ENCODE measurements at regions not wholly inside any gene's neighbourhood (a gene's known extent, or its start where the extent isn't known, plus 50 kb on each side); places are given as distances from the start of the nearest gene placed in this dataset.

GRCh38 chr4:163582703-163583102 lies 88.2 kb downstream of the TMA16 start:
- peaks cover 2% of the 10 kb centered on the region for H3K27me3 Mint-ChIP-seq
- intact Hi-C loops (cut with micrococcal nuclease): no loop called here
- H3K27ac Mint-ChIP-seq: no peak overlapping the region
- POLR2A ChIA-PET: no interaction called here
- CTCF ChIA-PET: no interaction called here
- DNase-seq: no peak
- no peaks in the 10 kb centered on the region for H3K36me3 Mint-ChIP-seq
- H3K4me3 Mint-ChIP-seq: no peak overlapping the region
- no peaks in the 10 kb centered on the region for H3K4me1 Mint-ChIP-seq (ENCODE audit: low read depth)
- peaks cover under 1% of the 10 kb centered on the region for H3K9me3 Mint-ChIP-seq

- Mint-ChIP-seq H3K4me3 (no peak overlapping the region), H3K4me1 (ENCODE audit: low read depth) (peaks cover 8% of the 10 kb centered on the region), H3K27me3 (no peaks in the 10 kb centered on the region), H3K27ac (no peak overlapping the region), H3K36me3 (peaks cover 2% of the 10 kb centered on the region), H3K9me3 (no peaks in the 10 kb centered on the region)
- intact Hi-C loops (cut with micrococcal nuclease): no loop called here
- ChIA-PET POLR2A (no interaction called here), CTCF (interaction anchor here (1.0 to 1.6 kb wide), 2 partner anchors 32 to 93 kb away, joined by 3 to 4 read pairs; no protein-coding TSS in a partner anchor)
- no peak for DNase-seq
Measured at GRCh38 chr4:163587867-163588266, 93.4 kb downstream of the TMA16 start.

GRCh38 chr4:163588532-163588931 lies 94.0 kb downstream of the TMA16 start:
- H3K4me3 Mint-ChIP-seq: no peak overlapping the region
- ChIA-PET CTCF (interaction anchor here (1.6 kb wide), 1 partner anchor 33 kb away, joined by 4 read pairs; no protein-coding TSS in a partner anchor), POLR2A (no interaction called here)
- no peaks in the 10 kb centered on the region for H3K27me3 Mint-ChIP-seq
- no peaks in the 10 kb centered on the region for H3K9me3 Mint-ChIP-seq
- no peak overlapping the region for H3K27ac Mint-ChIP-seq
- no peak for DNase-seq
- intact Hi-C loops (cut with micrococcal nuclease): no loop called here
- peaks cover 2% of the 10 kb centered on the region for H3K36me3 Mint-ChIP-seq
- H3K4me1 Mint-ChIP-seq (ENCODE audit: low read depth): peaks cover 8% of the 10 kb centered on the region

- DNase-seq: no peak
- ChIA-PET POLR2A (no interaction called here), CTCF (interaction anchor here (0.6 to 0.7 kb wide), 2 partner anchors 112 to 959 kb away, joined by 3 to 5 read pairs; no protein-coding TSS in a partner anchor)
- no peak overlapping the region for H3K27ac Mint-ChIP-seq
- H3K4me3 Mint-ChIP-seq: no peak overlapping the region
- H3K9me3 Mint-ChIP-seq: no peaks in the 10 kb centered on the region
- peaks cover 8% of the 10 kb centered on the region for H3K4me1 Mint-ChIP-seq (ENCODE audit: low read depth)
- no peaks in the 10 kb centered on the region for H3K27me3 Mint-ChIP-seq
- intact Hi-C loops (cut with micrococcal nuclease): no loop called here
- peaks cover 2% of the 10 kb centered on the region for H3K36me3 Mint-ChIP-seq
Measured at GRCh38 chr4:163590103-163590502, 95.6 kb downstream of the TMA16 start.

- CTCF ChIA-PET: interaction anchor here (0.6 kb wide), 1 partner anchor 113 kb away, joined by 5 read pairs; no protein-coding TSS in a partner anchor
- peaks cover 8% of the 10 kb centered on the region for H3K4me1 Mint-ChIP-seq (ENCODE audit: low read depth)
- POLR2A ChIA-PET: no interaction called here
Measured at GRCh38 chr4:163590619-163591264, 96.3 kb downstream of the TMA16 start.

GRCh38 chr4:163591614-163592020 lies 97.1 kb downstream of the TMA16 start:
- Mint-ChIP-seq H3K4me3 (no peak overlapping the region), H3K36me3 (peaks cover 2% of the 10 kb centered on the region), H3K27ac (no peak overlapping the region), H3K4me1 (ENCODE audit: low read depth) (peaks cover 8% of the 10 kb centered on the region), H3K27me3 (no peaks in the 10 kb centered on the region), H3K9me3 (no peaks in the 10 kb centered on the region)
- ChIA-PET CTCF (no interaction called here), POLR2A (no interaction called here)
- no peak for DNase-seq
- intact Hi-C loops (cut with micrococcal nuclease): no loop called here

More at GRCh38 chr4:163590619-163591264, 96.3 kb downstream of the TMA16 start:
- Mint-ChIP-seq H3K27ac (no peak overlapping the region), H3K9me3 (no peaks in the 10 kb centered on the region), H3K27me3 (no peaks in the 10 kb centered on the region), H3K4me3 (no peak overlapping the region), H3K36me3 (peaks cover 2% of the 10 kb centered on the region)
- intact Hi-C loops (cut with micrococcal nuclease): no loop called here
- DNase-seq: no peak

GRCh38 chr4:163592212-163592611 lies 97.7 kb downstream of the TMA16 start:
- Mint-ChIP-seq H3K27ac (no peak overlapping the region), H3K36me3 (peaks cover 2% of the 10 kb centered on the region), H3K4me1 (ENCODE audit: low read depth) (peaks cover 8% of the 10 kb centered on the region), H3K9me3 (no peaks in the 10 kb centered on the region), H3K27me3 (no peaks in the 10 kb centered on the region), H3K4me3 (no peak overlapping the region)
- intact Hi-C loops (cut with micrococcal nuclease): no loop called here
- ChIA-PET CTCF (interaction anchor here (0.6 to 1.5 kb wide), 2 partner anchors 39 to 712 kb away, joined by 3 to 4 read pairs; no protein-coding TSS in a partner anchor), POLR2A (no interaction called here)
- DNase-seq: no peak

GRCh38 chr4:163595580-163595979 lies 101.1 kb downstream of the TMA16 start:
- no peak for DNase-seq
- Mint-ChIP-seq H3K27me3 (no peaks in the 10 kb centered on the region), H3K4me1 (ENCODE audit: low read depth) (peaks cover 8% of the 10 kb centered on the region), H3K36me3 (no peaks in the 10 kb centered on the region), H3K4me3 (no peak overlapping the region), H3K27ac (no peak overlapping the region), H3K9me3 (no peaks in the 10 kb centered on the region)
- CTCF ChIA-PET: no interaction called here
- intact Hi-C loops (cut with micrococcal nuclease): no loop called here
- POLR2A ChIA-PET: interaction anchor here (0.6 kb wide), 1 partner anchor 1063 kb away, joined by 5 read pairs; no protein-coding TSS in a partner anchor

GRCh38 chr4:163598028-163598427 lies 103.5 kb downstream of the TMA16 start:
- intact Hi-C loops (cut with micrococcal nuclease): no loop called here
- no peaks in the 10 kb centered on the region for H3K27me3 Mint-ChIP-seq
- CTCF ChIA-PET: no interaction called here
- no peak overlapping the region for H3K4me3 Mint-ChIP-seq
- no peaks in the 10 kb centered on the region for H3K36me3 Mint-ChIP-seq
- POLR2A ChIA-PET: no interaction called here
- no peaks in the 10 kb centered on the region for H3K9me3 Mint-ChIP-seq
- no peaks in the 10 kb centered on the region for H3K4me1 Mint-ChIP-seq (ENCODE audit: low read depth)
- no peak for DNase-seq
- no peak overlapping the region for H3K27ac Mint-ChIP-seq

- ChIA-PET POLR2A (no interaction called here), CTCF (no interaction called here)
- H3K27ac Mint-ChIP-seq: no peak overlapping the region
- no peaks in the 10 kb centered on the region for H3K9me3 Mint-ChIP-seq
- H3K4me1 Mint-ChIP-seq (ENCODE audit: low read depth): no peaks in the 10 kb centered on the region
- H3K36me3 Mint-ChIP-seq: no peaks in the 10 kb centered on the region
- no peak for DNase-seq
- intact Hi-C loops (cut with micrococcal nuclease): no loop called here
- H3K27me3 Mint-ChIP-seq: no peaks in the 10 kb centered on the region
- H3K4me3 Mint-ChIP-seq: no peak overlapping the region
Measured at GRCh38 chr4:163598489-163598888, 104.0 kb downstream of the TMA16 start.

- no peak for DNase-seq
- POLR2A ChIA-PET: no interaction called here
- H3K36me3 Mint-ChIP-seq: no peaks in the 10 kb centered on the region
- H3K4me3 Mint-ChIP-seq: no peak overlapping the region
- no peak overlapping the region for H3K27ac Mint-ChIP-seq
- intact Hi-C loops (cut with micrococcal nuclease): no loop called here
- CTCF ChIA-PET: no interaction called here
- no peaks in the 10 kb centered on the region for H3K4me1 Mint-ChIP-seq (ENCODE audit: low read depth)
- H3K27me3 Mint-ChIP-seq: no peaks in the 10 kb centered on the region
- no peaks in the 10 kb centered on the region for H3K9me3 Mint-ChIP-seq
Measured at GRCh38 chr4:163600727-163601126, 106.2 kb downstream of the TMA16 start.

- H3K9me3 Mint-ChIP-seq: no peaks in the 10 kb centered on the region
- H3K27me3 Mint-ChIP-seq: peaks cover 5% of the 10 kb centered on the region
- peaks cover 7% of the 10 kb centered on the region for H3K4me1 Mint-ChIP-seq (ENCODE audit: low read depth)
- no peak overlapping the region for H3K4me3 Mint-ChIP-seq
- intact Hi-C loops (cut with micrococcal nuclease): no loop called here
- H3K36me3 Mint-ChIP-seq: no peaks in the 10 kb centered on the region
- no peak for DNase-seq
- no peak overlapping the region for H3K27ac Mint-ChIP-seq
- POLR2A ChIA-PET: no interaction called here
- CTCF ChIA-PET: no interaction called here
Measured at GRCh38 chr4:163603257-163603656, 108.8 kb downstream of the TMA16 start.

- ChIA-PET CTCF (no interaction called here), POLR2A (no interaction called here)
- H3K27me3 Mint-ChIP-seq: peaks cover 5% of the 10 kb centered on the region
- no peaks in the 10 kb centered on the region for H3K36me3 Mint-ChIP-seq
- H3K4me3 Mint-ChIP-seq: no peak overlapping the region
- intact Hi-C loops (cut with micrococcal nuclease): no loop called here
- no peak for DNase-seq
- peaks cover 11% of the 10 kb centered on the region for H3K4me1 Mint-ChIP-seq (ENCODE audit: low read depth)
- no peaks in the 10 kb centered on the region for H3K9me3 Mint-ChIP-seq
- H3K27ac Mint-ChIP-seq: no peak overlapping the region
Measured at GRCh38 chr4:163606896-163607691, 112.6 kb downstream of the TMA16 start.

Data from activated CD4-positive, alpha-beta memory T cell treated with anti-CD3 and anti-CD28 coated beads for 36 hours (primary cell).